ENCODE measurements at regions not wholly inside any gene's neighbourhood (a gene's known extent, or its start where the extent isn't known, plus 50 kb on each side); places are given as distances from the start of the nearest gene placed in this dataset.

DNA sequence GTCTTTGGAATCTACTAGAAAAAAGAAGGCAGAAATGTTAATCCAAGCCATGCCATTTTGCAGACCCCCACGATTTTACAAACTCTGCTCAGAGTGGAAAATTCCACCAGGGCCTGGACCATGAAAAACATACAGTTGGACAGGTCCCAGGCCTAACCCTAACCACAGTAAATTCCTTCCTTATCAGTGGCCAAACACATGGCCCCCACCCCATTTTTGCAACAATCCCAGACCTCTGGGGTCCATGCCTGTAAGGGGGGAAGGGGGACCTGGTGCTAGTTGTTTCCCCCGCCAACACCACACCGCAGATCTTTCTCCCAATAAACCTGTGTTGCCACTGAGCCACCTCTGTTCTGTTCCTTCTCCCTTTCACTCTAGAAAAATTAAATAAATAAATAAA, 1352.7 kb downstream of the AMY1C start:
- H3K27me3 ChIP-seq (ENCODE audit: control insufficient read depth, insufficient read depth, low read length): no peaks in the 10 kb centered on the region
- no peaks in the 10 kb centered on the region for H3K36me3 ChIP-seq (ENCODE audit: control insufficient read depth, insufficient read depth, low read length)
- no peak overlapping the region for H3K27ac ChIP-seq (ENCODE audit: low read length)
- POLR2A ChIA-PET: no interaction called here
- no peaks in the 10 kb centered on the region for H3K9me3 ChIP-seq (ENCODE audit: control insufficient read depth, insufficient read depth, low read depth, low read length)
- TF ChIP-seq, protein P1, sequence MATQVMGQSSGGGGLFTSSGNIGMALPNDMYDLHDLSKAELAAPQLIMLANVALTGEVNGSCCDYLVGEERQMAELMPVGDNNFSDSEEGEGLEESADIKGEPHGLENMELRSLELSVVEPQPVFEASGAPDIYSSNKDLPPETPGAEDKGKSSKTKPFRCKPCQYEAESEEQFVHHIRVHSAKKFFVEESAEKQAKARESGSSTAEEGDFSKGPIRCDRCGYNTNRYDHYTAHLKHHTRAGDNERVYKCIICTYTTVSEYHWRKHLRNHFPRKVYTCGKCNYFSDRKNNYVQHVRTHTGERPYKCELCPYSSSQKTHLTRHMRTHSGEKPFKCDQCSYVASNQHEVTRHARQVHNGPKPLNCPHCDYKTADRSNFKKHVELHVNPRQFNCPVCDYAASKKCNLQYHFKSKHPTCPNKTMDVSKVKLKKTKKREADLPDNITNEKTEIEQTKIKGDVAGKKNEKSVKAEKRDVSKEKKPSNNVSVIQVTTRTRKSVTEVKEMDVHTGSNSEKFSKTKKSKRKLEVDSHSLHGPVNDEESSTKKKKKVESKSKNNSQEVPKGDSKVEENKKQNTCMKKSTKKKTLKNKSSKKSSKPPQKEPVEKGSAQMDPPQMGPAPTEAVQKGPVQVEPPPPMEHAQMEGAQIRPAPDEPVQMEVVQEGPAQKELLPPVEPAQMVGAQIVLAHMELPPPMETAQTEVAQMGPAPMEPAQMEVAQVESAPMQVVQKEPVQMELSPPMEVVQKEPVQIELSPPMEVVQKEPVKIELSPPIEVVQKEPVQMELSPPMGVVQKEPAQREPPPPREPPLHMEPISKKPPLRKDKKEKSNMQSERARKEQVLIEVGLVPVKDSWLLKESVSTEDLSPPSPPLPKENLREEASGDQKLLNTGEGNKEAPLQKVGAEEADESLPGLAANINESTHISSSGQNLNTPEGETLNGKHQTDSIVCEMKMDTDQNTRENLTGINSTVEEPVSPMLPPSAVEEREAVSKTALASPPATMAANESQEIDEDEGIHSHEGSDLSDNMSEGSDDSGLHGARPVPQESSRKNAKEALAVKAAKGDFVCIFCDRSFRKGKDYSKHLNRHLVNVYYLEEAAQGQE (IDR thresholded peaks at IDR 0.05; ENCODE audit: insufficient read depth in 1 of 2, low read depth in 2 of 2, low read length in 1 of 2): no peak
- no peak for TF ChIP-seq POLR2AphosphoS5 (IDR thresholded peaks at IDR 0.05; ENCODE audit: low read depth, low read length)
- no peak for TF ChIP-seq SIN3A (IDR thresholded peaks at IDR 0.05; ENCODE audit: borderline replicate concordance, insufficient read depth, low read depth, low read length)
- TF ChIP-seq TCF7L2 (IDR thresholded peaks at IDR 0.05; ENCODE audit: low read depth, low read length): no peak
- TF ChIP-seq, protein P2, sequence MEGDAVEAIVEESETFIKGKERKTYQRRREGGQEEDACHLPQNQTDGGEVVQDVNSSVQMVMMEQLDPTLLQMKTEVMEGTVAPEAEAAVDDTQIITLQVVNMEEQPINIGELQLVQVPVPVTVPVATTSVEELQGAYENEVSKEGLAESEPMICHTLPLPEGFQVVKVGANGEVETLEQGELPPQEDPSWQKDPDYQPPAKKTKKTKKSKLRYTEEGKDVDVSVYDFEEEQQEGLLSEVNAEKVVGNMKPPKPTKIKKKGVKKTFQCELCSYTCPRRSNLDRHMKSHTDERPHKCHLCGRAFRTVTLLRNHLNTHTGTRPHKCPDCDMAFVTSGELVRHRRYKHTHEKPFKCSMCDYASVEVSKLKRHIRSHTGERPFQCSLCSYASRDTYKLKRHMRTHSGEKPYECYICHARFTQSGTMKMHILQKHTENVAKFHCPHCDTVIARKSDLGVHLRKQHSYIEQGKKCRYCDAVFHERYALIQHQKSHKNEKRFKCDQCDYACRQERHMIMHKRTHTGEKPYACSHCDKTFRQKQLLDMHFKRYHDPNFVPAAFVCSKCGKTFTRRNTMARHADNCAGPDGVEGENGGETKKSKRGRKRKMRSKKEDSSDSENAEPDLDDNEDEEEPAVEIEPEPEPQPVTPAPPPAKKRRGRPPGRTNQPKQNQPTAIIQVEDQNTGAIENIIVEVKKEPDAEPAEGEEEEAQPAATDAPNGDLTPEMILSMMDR (IDR thresholded peaks at IDR 0.05): no peak
- intact Hi-C loops (cut with micrococcal nuclease; ENCODE audit: unreplicated experiment): no loop called here
- ATAC-seq: no peak
- CTCF ChIA-PET: no interaction called here
- H3K4me3 ChIP-seq (ENCODE audit: low read depth in 2 of 2, low read length in 2 of 2): no peak overlapping the region
- H3K4me1 ChIP-seq (ENCODE audit: control insufficient read depth, insufficient read depth, low read length): no peaks in the 10 kb centered on the region
- no peak for DNase-seq (ENCODE audit: low read depth, low spot score)
- no TSS peak for BruUV-seq (replicated peaks)
- in situ Hi-C loops (cut with HindIII; ENCODE audit: low pct_unique_long_range_greater_than_20kb, low sequenced_read_pairs): no loop called here

DNA sequence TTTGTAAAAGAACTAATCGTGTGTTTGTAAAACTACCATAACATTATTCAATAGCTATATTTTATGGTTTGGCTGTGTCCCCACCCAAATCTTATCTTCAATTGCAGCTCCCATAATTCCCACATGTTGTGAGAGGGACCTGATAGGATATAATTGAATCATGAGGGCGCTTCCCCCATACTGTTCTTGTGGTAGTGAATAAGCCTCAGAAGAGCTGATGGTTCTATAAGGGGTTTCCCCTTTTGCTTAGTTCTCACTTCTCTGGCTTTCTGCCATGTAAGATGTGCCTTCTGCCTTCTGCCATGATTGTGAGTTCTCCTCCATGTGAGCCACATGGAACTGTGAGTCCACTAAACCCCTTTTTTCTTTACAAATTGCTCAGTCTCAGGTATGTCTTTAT, 1372.3 kb downstream of the AMY1C start:
- ATAC-seq (no peak), DNase-seq (ENCODE audit: low read depth, low spot score) (no peak)
- Histone ChIP-seq H3K27me3 (ENCODE audit: control insufficient read depth, insufficient read depth, low read length) (no peaks in the 10 kb centered on the region), H3K4me3 (ENCODE audit: low read depth in 2 of 2, low read length in 2 of 2) (no peak overlapping the region), H3K36me3 (ENCODE audit: control insufficient read depth, insufficient read depth, low read length) (no peaks in the 10 kb centered on the region), H3K4me1 (ENCODE audit: control insufficient read depth, insufficient read depth, low read length) (no peaks in the 10 kb centered on the region), H3K9me3 (ENCODE audit: control insufficient read depth, insufficient read depth, low read depth, low read length) (no peaks in the 10 kb centered on the region), H3K27ac (ENCODE audit: low read length) (no peak overlapping the region)
- intact Hi-C loops (cut with micrococcal nuclease; ENCODE audit: unreplicated experiment): no loop called here
- TF ChIP-seq TCF7L2 (IDR thresholded peaks at IDR 0.05; ENCODE audit: low read depth, low read length) (no peak), SIN3A (IDR thresholded peaks at IDR 0.05; ENCODE audit: borderline replicate concordance, insufficient read depth, low read depth, low read length) (no peak), POLR2AphosphoS5 (IDR thresholded peaks at IDR 0.05; ENCODE audit: low read depth, low read length) (no peak)
- TF ChIP-seq, protein P2 (IDR thresholded peaks at IDR 0.05): no peak
- TF ChIP-seq, protein P1 (IDR thresholded peaks at IDR 0.05; ENCODE audit: insufficient read depth in 1 of 2, low read depth in 2 of 2, low read length in 1 of 2): no peak
- POLR2A ChIA-PET: no interaction called here
- in situ Hi-C loops (cut with HindIII; ENCODE audit: low pct_unique_long_range_greater_than_20kb, low sequenced_read_pairs): no loop called here
- CTCF ChIA-PET: no interaction called here
- BruUV-seq (replicated peaks): no TSS peak

All from Panc1 (cell line).